Mammary epithelial cell (primary cell): ENCODE measurements at regions not wholly inside any gene's neighbourhood (a gene's known extent, or its start where the extent isn't known, plus 50 kb on each side); places are given as distances from the start of the nearest gene placed in this dataset.

Experiments used
- CTCF ChIP-seq, 2 donors: IDR thresholded peaks in 1 of 2; conservative IDR thresholded peaks in 1 of 2; 2 replicates each; pipeline ENCODE4 v1.5.1; 2011 to 2012; ENCODE audit warnings: inconsistent platforms in 2 of 2, low read length in 2 of 2, mild to moderate bottlenecking in 2 of 2, control low read depth in 1 of 2, low read depth in 1 of 2; ENCODE audit not compliant: insufficient read depth in 1 of 2; ENCODE audit errors: extremely low read depth in 1 of 2
- EZH2 ChIP-seq: IDR thresholded peaks from 2 replicates; pipeline ENCODE4 v1.6.1; 2012; ENCODE audit warnings: low read length, inconsistent platforms, borderline replicate concordance

- TF ChIP-seq EZH2 (no peak), CTCF (conservative IDR thresholded peaks at IDR 0.05 in 1 of 2, IDR thresholded peaks at IDR 0.05 in 1 of 2; ENCODE audit: extremely low read depth in 1 of 2, insufficient read depth in 1 of 2, low read depth in 1 of 2, low read length in 2 of 2) (no peak)
Observed at GRCh38 chrX:99095965-99096635, 1314.0 kb downstream of the PCDH19 start.
